Keratinocyte (primary cell): ENCODE measurements at regions not wholly inside any gene's neighbourhood (a gene's known extent, or its start where the extent isn't known, plus 50 kb on each side); places are given as distances from the start of the nearest gene placed in this dataset.

ENCODE experiments used
- DNase-seq: peaks from one replicate; pipeline ENCODE4 v3.0.0-alpha.2; 2011; ENCODE audit warnings: low read depth, missing footprints, low spot score
- FAIRE-seq: peaks from 2 replicates; lab custom pipeline; 2011; peaks lifted over from hg19 to GRCh38; lab: Jason Lieb, UNC
- H2AFZ ChIP-seq: 2 replicates; pipeline ENCODE4 v1.6.0; 2012; ENCODE audit warnings: low read length, control low read depth, inconsistent platforms; ENCODE audit not compliant: control insufficient read depth
- H3K27ac ChIP-seq: 2 replicates; pipeline ENCODE4 v1.5.1; 2011; ENCODE audit warnings: low read length; ENCODE audit not compliant: control insufficient read depth, insufficient read depth
- H3K27me3 ChIP-seq: 3 replicates; pipeline ENCODE4 v1.6.0; 2011; ENCODE audit warnings: low read length; ENCODE audit not compliant: control insufficient read depth, insufficient read depth; ENCODE audit errors: extremely low read depth
- H3K36me3 ChIP-seq, 2 experiments: 2 replicates in 1 of 2; 3 replicates in 1 of 2; pipeline ENCODE4 v1.5.1; 2011; ENCODE audit warnings: low read length in 2 of 2, mild to moderate bottlenecking in 1 of 2; ENCODE audit not compliant: control insufficient read depth in 2 of 2, insufficient read depth in 2 of 2; ENCODE audit errors: extremely low read depth in 1 of 2
- H3K4me1 ChIP-seq: 3 replicates; pipeline ENCODE4 v1.5.1; 2011; ENCODE audit warnings: low read length; ENCODE audit not compliant: control insufficient read depth, insufficient read depth; ENCODE audit errors: extremely low read depth
- H3K4me2 ChIP-seq: 3 replicates; pipeline ENCODE4 v1.6.0; 2011; ENCODE audit warnings: low read depth, low read length; ENCODE audit not compliant: control insufficient read depth, insufficient read depth; ENCODE audit errors: extremely low read depth
- H3K4me3 ChIP-seq, 3 experiments: fragments of 200-600 bp in 1 of 3; sonication (generic) in 1 of 3; 2 replicates in 2 of 3; 3 replicates in 1 of 3; pipeline ENCODE4 v1.5.1; 2011 to 2016; ENCODE audit warnings: low read length in 3 of 3, mild to moderate bottlenecking in 3 of 3, control low read depth in 2 of 3, inconsistent platforms in 1 of 3, low read depth in 1 of 3, mixed read lengths in 1 of 3, mixed run types in 1 of 3, moderate library complexity in 1 of 3; ENCODE audit not compliant: control insufficient read depth in 2 of 3, insufficient read depth in 2 of 3; ENCODE audit errors: extremely low read depth in 1 of 3
- H3K79me2 ChIP-seq: 2 replicates; pipeline ENCODE4 v1.6.0; 2012; ENCODE audit warnings: low read length; ENCODE audit not compliant: control insufficient read depth, insufficient read depth
- H3K9ac ChIP-seq: 3 replicates; pipeline ENCODE4 v1.6.0; 2011; ENCODE audit warnings: low read length; ENCODE audit not compliant: control insufficient read depth, insufficient read depth; ENCODE audit errors: extremely low read depth
- H3K9me1 ChIP-seq: 3 replicates; pipeline ENCODE4 v1.6.0; 2011; ENCODE audit warnings: low read length; ENCODE audit not compliant: control insufficient read depth, insufficient read depth; ENCODE audit errors: extremely low read depth
- H3K9me3 ChIP-seq: 2 replicates; pipeline ENCODE4 v1.5.1; 2012; ENCODE audit warnings: low read depth, low read length; ENCODE audit not compliant: control insufficient read depth
- H4K20me1 ChIP-seq: 3 replicates; pipeline ENCODE4 v1.6.0; 2011; ENCODE audit warnings: low read length; ENCODE audit not compliant: control insufficient read depth, insufficient read depth; ENCODE audit errors: extremely low read depth
- EZH2 ChIP-seq: IDR thresholded peaks from one replicate; pipeline ENCODE4 v1.6.1; 2012; ENCODE audit warnings: inconsistent platforms, mild to moderate bottlenecking, low read length, moderate library complexity
- dilution Hi-C: fragments of 300-500 bp; cut with MboI; formaldehyde crosslinking; loops from one replicate; pipeline ENCODE4 v1.7.0; 2020; ENCODE audit warnings: low sequenced_read_pairs; ENCODE audit not compliant: extremely low pct_ligation_motif_present
- TF ChIP-seq, protein P1 (sequence below), 3 experiments: IDR thresholded peaks in 1 of 3; conservative IDR thresholded peaks in 1 of 3; optimal IDR thresholded peaks in 1 of 3; 2 replicates in 2 of 3; 3 replicates in 1 of 3; pipeline versions ENCODE3 to v1.5.1; 2011; ENCODE audit warnings: low read length in 3 of 3, mild to moderate bottlenecking in 3 of 3, moderate library complexity in 2 of 3, control low read depth in 1 of 3, inconsistent platforms in 1 of 3; ENCODE audit not compliant: insufficient read depth in 2 of 3; ENCODE audit errors: extremely low read depth in 1 of 3

DNA sequence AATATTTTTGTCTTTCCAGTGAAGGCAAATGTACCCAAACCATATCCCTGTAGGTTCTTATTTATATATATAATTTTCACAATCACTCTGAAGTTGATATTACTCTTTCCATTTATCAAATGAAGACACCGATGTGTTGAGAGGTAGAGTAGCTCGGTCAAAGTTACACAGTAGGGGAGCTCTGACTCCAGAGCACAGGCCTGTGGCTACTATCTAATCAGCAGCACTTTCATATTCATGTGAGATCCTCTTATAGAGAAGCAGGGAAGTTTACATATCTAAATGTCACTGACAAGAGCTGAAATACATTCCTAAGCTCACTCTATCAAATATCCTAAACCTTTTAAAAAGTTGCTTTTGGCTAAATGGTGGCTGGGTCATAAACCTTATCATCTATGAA is 241.1 kb upstream of the B3GALT2 start:
- peaks cover under 1% of the 10 kb centered on the region for H3K9me3 ChIP-seq
- H4K20me1 ChIP-seq = no peaks in the 10 kb centered on the region
- no peak overlapping the region for H3K27ac ChIP-seq
- DNase-seq = no peak
- no peaks in the 10 kb centered on the region for H3K36me3 ChIP-seq
- no peak overlapping the region for H2AFZ ChIP-seq
- H3K4me2 ChIP-seq = no peak overlapping the region
- no peak for TF ChIP-seq EZH2
- TF ChIP-seq, protein P1, sequence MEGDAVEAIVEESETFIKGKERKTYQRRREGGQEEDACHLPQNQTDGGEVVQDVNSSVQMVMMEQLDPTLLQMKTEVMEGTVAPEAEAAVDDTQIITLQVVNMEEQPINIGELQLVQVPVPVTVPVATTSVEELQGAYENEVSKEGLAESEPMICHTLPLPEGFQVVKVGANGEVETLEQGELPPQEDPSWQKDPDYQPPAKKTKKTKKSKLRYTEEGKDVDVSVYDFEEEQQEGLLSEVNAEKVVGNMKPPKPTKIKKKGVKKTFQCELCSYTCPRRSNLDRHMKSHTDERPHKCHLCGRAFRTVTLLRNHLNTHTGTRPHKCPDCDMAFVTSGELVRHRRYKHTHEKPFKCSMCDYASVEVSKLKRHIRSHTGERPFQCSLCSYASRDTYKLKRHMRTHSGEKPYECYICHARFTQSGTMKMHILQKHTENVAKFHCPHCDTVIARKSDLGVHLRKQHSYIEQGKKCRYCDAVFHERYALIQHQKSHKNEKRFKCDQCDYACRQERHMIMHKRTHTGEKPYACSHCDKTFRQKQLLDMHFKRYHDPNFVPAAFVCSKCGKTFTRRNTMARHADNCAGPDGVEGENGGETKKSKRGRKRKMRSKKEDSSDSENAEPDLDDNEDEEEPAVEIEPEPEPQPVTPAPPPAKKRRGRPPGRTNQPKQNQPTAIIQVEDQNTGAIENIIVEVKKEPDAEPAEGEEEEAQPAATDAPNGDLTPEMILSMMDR (optimal IDR thresholded peaks at IDR 0.05 in 1 of 3, IDR thresholded peaks at IDR 0.05 in 1 of 3, conservative IDR thresholded peaks at IDR 0.05 in 1 of 3; ENCODE audit: extremely low read depth in 1 of 3, insufficient read depth in 2 of 3, low read length in 3 of 3) = no peak
- no peak overlapping the region for H3K4me3 ChIP-seq
- H3K4me1 ChIP-seq = no peaks in the 10 kb centered on the region
- FAIRE-seq = no peak
- no peaks in the 10 kb centered on the region for H3K27me3 ChIP-seq
- no peaks in the 10 kb centered on the region for H3K79me2 ChIP-seq
- H3K9ac ChIP-seq = no peak overlapping the region
- dilution Hi-C loops = no loop called here
- no peaks in the 10 kb centered on the region for H3K9me1 ChIP-seq

DNA sequence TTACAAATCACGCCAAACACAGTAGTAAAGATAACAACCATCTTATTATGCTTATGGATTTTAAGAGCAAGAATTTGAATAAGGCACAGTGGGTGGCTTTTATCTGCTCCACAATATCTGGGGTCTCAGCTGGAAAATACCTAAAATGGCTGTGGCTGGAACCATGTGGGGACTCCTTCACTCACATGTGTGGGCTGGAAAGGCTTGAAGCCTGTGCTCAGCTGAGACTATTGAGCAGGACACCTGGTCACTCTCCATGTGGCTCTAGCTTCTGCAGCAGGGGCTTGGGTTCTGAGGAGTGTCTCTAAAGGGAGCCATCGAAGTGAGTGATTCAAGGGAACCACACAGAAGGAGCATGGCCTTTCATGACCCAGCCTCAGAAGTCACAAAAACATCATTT is 239.6 kb upstream of the B3GALT2 start:
- no peak overlapping the region for H3K4me3 ChIP-seq
- no peaks in the 10 kb centered on the region for H3K36me3 ChIP-seq
- H3K9ac ChIP-seq = no peak overlapping the region
- no peaks in the 10 kb centered on the region for H3K9me1 ChIP-seq
- no peak for TF ChIP-seq EZH2
- TF ChIP-seq, protein P1 (optimal IDR thresholded peaks at IDR 0.05 in 1 of 3, IDR thresholded peaks at IDR 0.05 in 1 of 3, conservative IDR thresholded peaks at IDR 0.05 in 1 of 3; ENCODE audit: extremely low read depth in 1 of 3, insufficient read depth in 2 of 3, low read length in 3 of 3) = no peak
- H3K27ac ChIP-seq = no peak overlapping the region
- no peak for DNase-seq
- no peaks in the 10 kb centered on the region for H4K20me1 ChIP-seq
- H3K27me3 ChIP-seq = no peaks in the 10 kb centered on the region
- H3K4me2 ChIP-seq = no peak overlapping the region
- dilution Hi-C loops = no loop called here
- no peaks in the 10 kb centered on the region for H3K79me2 ChIP-seq
- FAIRE-seq = no peak
- no peak overlapping the region for H2AFZ ChIP-seq
- no peaks in the 10 kb centered on the region for H3K4me1 ChIP-seq
- H3K9me3 ChIP-seq = no peaks in the 10 kb centered on the region
